Neural cell (in vitro differentiated cells): ENCODE measurements at regions not wholly inside any gene's neighbourhood (a gene's known extent, or its start where the extent isn't known, plus 50 kb on each side); places are given as distances from the start of the nearest gene placed in this dataset.

Experiments
- H2AFZ ChIP-seq: fragments of 200-600, 300-800 bp; sonication (generic), shearing (Covaris generic); 2 replicates; pipeline ENCODE4 v1.6.0; 2014; ENCODE audit warnings: low read depth, mild to moderate bottlenecking, antibody characterized with exemption, low read length, moderate library complexity
- H3F3A ChIP-seq: fragments of 200-600 bp; shearing (Covaris generic); 2 replicates; pipeline ENCODE4 v1.6.1; 2016; ENCODE audit warnings: mild to moderate bottlenecking, moderate library complexity, mixed read lengths, antibody characterized with exemption, low read length; ENCODE audit not compliant: insufficient read depth, poor library complexity, severe bottlenecking
- H3K27ac ChIP-seq: fragments of 200-600, 300-800 bp; sonication (generic), shearing (Covaris generic); 2 replicates; pipeline ENCODE4 v1.5.1; 2014; ENCODE audit warnings: mild to moderate bottlenecking, low read length, moderate library complexity
- H3K27me3 ChIP-seq: fragments of 300-800, 200-600 bp; sonication (generic), shearing (Covaris generic); 2 replicates; pipeline ENCODE4 v1.6.0; 2014; ENCODE audit warnings: mild to moderate bottlenecking, low read depth, low read length, moderate library complexity; ENCODE audit not compliant: insufficient read depth
- H3K36me3 ChIP-seq: fragments of 300-800, 200-600 bp; sonication (generic), shearing (Covaris generic); 2 replicates; pipeline ENCODE4 v1.5.1; 2014; ENCODE audit warnings: mild to moderate bottlenecking, antibody characterized with exemption, low read length, moderate library complexity; ENCODE audit not compliant: insufficient read depth
- H3K4me2 ChIP-seq: fragments of 300-800, 200-600 bp; sonication (generic), shearing (Covaris generic); 2 replicates; pipeline ENCODE4 v1.6.0; 2014; ENCODE audit warnings: mild to moderate bottlenecking, low read length
- H3K4me3 ChIP-seq: fragments of 300-800, 200-600 bp; sonication (generic), shearing (Covaris generic); 2 replicates; pipeline ENCODE4 v1.5.1; 2014; ENCODE audit warnings: mild to moderate bottlenecking, low read length, moderate library complexity
- H3K79me2 ChIP-seq: fragments of 200-600 bp; shearing (Covaris generic); replicated peaks from 2 replicates; pipeline ENCODE4 v1.6.0; 2014; ENCODE audit warnings: mild to moderate bottlenecking, low read length, moderate library complexity; ENCODE audit not compliant: insufficient read depth
- H3K9ac ChIP-seq: fragments of 300-800, 200-600 bp; sonication (generic), shearing (Covaris generic); 2 replicates; pipeline ENCODE4 v1.6.1; 2016; ENCODE audit warnings: mild to moderate bottlenecking, low read length, mixed read lengths
- H3K9me2 ChIP-seq: fragments of 200-600 bp; shearing (Covaris generic); 2 replicates; pipeline ENCODE4 v1.6.1; 2016; ENCODE audit warnings: mild to moderate bottlenecking, low read length, mixed read lengths; ENCODE audit not compliant: insufficient read depth
- H3K9me3 ChIP-seq: fragments of 200-600, 300-800 bp; sonication (generic), shearing (Covaris generic); 2 replicates; pipeline ENCODE4 v1.6.1; 2016; ENCODE audit warnings: mild to moderate bottlenecking, mixed run types, low read length, moderate library complexity, mixed read lengths
- H4K20me1 ChIP-seq: fragments of 200-600 bp; shearing (Covaris generic); 2 replicates; pipeline ENCODE4 v1.6.1; 2016; ENCODE audit warnings: mild to moderate bottlenecking, mixed run types; ENCODE audit not compliant: insufficient read depth
- EP300 ChIP-seq: fragments of 450-650 bp; conservative IDR thresholded peaks from 2 replicates; pipeline ENCODE4 v1.6.1; 2014; ENCODE audit warnings: antibody characterized with exemption, mild to moderate bottlenecking, moderate library complexity; ENCODE audit not compliant: poor library complexity, severe bottlenecking
- EZH2 ChIP-seq: fragments of 200-600, 300-800 bp; shearing (Covaris generic), sonication (generic); IDR thresholded peaks from 2 replicates; pipeline ENCODE4 v1.6.1; 2014; ENCODE audit warnings: antibody characterized with exemption, low read length, borderline replicate concordance, mild to moderate bottlenecking; ENCODE audit not compliant: insufficient read depth, poor library complexity, severe bottlenecking
- MXI1 ChIP-seq: fragments of 450-650 bp; conservative IDR thresholded peaks from 2 replicates; pipeline ENCODE4 v1.6.1; 2014; ENCODE audit warnings: antibody characterized with exemption, mild to moderate bottlenecking; ENCODE audit not compliant: poor library complexity, severe bottlenecking
- POLR2AphosphoS5 ChIP-seq: IDR thresholded peaks from 2 replicates; pipeline ENCODE4 v1.6.1; 2012
- RAD21 ChIP-seq: fragments of 450-650 bp; conservative IDR thresholded peaks from 2 replicates; pipeline ENCODE4 v1.6.1; 2014; ENCODE audit warnings: antibody characterized with exemption, mild to moderate bottlenecking, moderate library complexity
- REST ChIP-seq: IDR thresholded peaks from 2 replicates; pipeline ENCODE4 v1.6.1; 2012; ENCODE audit warnings: borderline replicate concordance
- SMC3 ChIP-seq: fragments of 450-650 bp; conservative IDR thresholded peaks from 2 replicates; pipeline ENCODE4 v1.6.1; 2014; ENCODE audit warnings: antibody characterized with exemption, mild to moderate bottlenecking, moderate library complexity; ENCODE audit not compliant: poor library complexity
- TAF1 ChIP-seq: IDR thresholded peaks from 2 replicates; pipeline ENCODE4 v1.6.1; 2012; ENCODE audit warnings: low read depth
- TF ChIP-seq, protein P1 (sequence below): fragments of 450-650 bp; IDR thresholded peaks from 2 replicates; pipeline ENCODE4 v1.5.1; 2014; ENCODE audit warnings: antibody characterized with exemption, mild to moderate bottlenecking, moderate library complexity; ENCODE audit not compliant: poor library complexity, severe bottlenecking

- H3K27ac ChIP-seq, result no peak overlapping the region
- no peaks in the 10 kb centered on the region for H3K79me2 ChIP-seq
- no peaks in the 10 kb centered on the region for H3F3A ChIP-seq
- H3K9me3 ChIP-seq, result no peaks in the 10 kb centered on the region
- no peak overlapping the region for H3K9ac ChIP-seq
- H3K4me2 ChIP-seq, result no peak overlapping the region
- no peaks in the 10 kb centered on the region for H3K9me2 ChIP-seq
- no peak overlapping the region for H2AFZ ChIP-seq
- no peaks in the 10 kb centered on the region for H3K36me3 ChIP-seq
- H4K20me1 ChIP-seq, result no peaks in the 10 kb centered on the region
- H3K27me3 ChIP-seq, result no peaks in the 10 kb centered on the region
- TF ChIP-seq TAF1 (no peak), RAD21 (no peak), SMC3 (no peak), POLR2AphosphoS5 (no peak)
- H3K4me3 ChIP-seq, result no peak overlapping the region
These were observed 330.7 kb upstream of the SLC24A2 start for GRCh38 chr9:20119566-20119965.

DNA sequence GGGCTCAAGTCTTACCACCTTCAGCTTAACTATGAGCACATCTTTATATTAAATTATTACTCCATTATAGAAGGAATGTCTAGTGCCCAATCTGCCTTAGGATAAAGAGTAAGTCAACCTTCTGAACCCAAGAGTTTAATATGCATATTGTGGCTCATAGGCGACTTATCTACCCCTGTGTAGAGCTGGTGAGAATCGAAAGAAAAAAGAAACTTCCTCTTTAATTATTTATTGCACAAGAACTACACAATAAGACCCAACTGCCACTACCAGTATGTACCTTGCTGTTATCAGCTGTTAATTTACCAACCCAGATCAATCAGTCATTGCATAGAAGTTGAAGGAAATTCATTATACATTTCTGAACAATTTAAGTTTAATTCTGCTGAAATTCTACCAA is 329.1 kb upstream of the SLC24A2 start:
- no peaks in the 10 kb centered on the region for H3K9me3 ChIP-seq
- no peak overlapping the region for H3K4me3 ChIP-seq
- H2AFZ ChIP-seq, result no peak overlapping the region
- no peaks in the 10 kb centered on the region for H4K20me1 ChIP-seq
- no peak overlapping the region for H3K9ac ChIP-seq
- H3F3A ChIP-seq, result no peaks in the 10 kb centered on the region
- H3K79me2 ChIP-seq, result no peaks in the 10 kb centered on the region
- H3K27me3 ChIP-seq, result no peaks in the 10 kb centered on the region
- no peaks in the 10 kb centered on the region for H3K36me3 ChIP-seq
- no peak overlapping the region for H3K27ac ChIP-seq
- H3K4me2 ChIP-seq, result no peak overlapping the region
- no peaks in the 10 kb centered on the region for H3K9me2 ChIP-seq
- TF ChIP-seq EZH2 (no peak), MXI1 (no peak), RAD21 (no peak), SMC3 (no peak), TAF1 (no peak), POLR2AphosphoS5 (no peak), EP300 (no peak), REST (no peak)
- TF ChIP-seq, protein P1, sequence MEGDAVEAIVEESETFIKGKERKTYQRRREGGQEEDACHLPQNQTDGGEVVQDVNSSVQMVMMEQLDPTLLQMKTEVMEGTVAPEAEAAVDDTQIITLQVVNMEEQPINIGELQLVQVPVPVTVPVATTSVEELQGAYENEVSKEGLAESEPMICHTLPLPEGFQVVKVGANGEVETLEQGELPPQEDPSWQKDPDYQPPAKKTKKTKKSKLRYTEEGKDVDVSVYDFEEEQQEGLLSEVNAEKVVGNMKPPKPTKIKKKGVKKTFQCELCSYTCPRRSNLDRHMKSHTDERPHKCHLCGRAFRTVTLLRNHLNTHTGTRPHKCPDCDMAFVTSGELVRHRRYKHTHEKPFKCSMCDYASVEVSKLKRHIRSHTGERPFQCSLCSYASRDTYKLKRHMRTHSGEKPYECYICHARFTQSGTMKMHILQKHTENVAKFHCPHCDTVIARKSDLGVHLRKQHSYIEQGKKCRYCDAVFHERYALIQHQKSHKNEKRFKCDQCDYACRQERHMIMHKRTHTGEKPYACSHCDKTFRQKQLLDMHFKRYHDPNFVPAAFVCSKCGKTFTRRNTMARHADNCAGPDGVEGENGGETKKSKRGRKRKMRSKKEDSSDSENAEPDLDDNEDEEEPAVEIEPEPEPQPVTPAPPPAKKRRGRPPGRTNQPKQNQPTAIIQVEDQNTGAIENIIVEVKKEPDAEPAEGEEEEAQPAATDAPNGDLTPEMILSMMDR, result no peak

DNA sequence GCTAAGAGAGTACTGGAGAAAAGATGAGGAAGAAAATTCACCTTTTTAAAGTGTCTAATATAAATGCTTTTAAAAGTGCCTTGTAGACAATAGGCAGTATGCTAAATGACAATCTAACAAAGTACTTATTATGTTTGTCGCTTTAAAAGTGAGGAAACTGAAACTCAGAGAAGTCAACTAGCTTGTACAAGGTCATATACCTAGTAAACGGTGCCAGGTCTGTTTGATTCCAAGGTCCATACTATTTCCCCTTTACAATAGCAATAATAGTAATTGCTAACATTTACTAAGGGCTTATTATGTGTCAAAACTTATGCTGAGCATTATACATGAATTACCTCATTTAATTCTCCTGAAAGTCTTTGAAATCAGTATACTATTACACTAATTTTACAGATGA is 328.6 kb upstream of the SLC24A2 start:
- H4K20me1 ChIP-seq, result no peaks in the 10 kb centered on the region
- H3K27ac ChIP-seq, result no peak overlapping the region
- H3K79me2 ChIP-seq, result no peaks in the 10 kb centered on the region
- no peak overlapping the region for H2AFZ ChIP-seq
- H3K36me3 ChIP-seq, result no peaks in the 10 kb centered on the region
- no peak overlapping the region for H3K4me2 ChIP-seq
- no peaks in the 10 kb centered on the region for H3K9me3 ChIP-seq
- H3K9me2 ChIP-seq, result no peaks in the 10 kb centered on the region
- H3K27me3 ChIP-seq, result no peaks in the 10 kb centered on the region
- TF ChIP-seq, protein P1, result no peak
- TF ChIP-seq MXI1, result no peak
- TF ChIP-seq EP300, result no peak
- TF ChIP-seq REST, result no peak
- TF ChIP-seq POLR2AphosphoS5, result no peak
- no peak for TF ChIP-seq SMC3
- no peak for TF ChIP-seq EZH2
- no peak for TF ChIP-seq RAD21
- no peak for TF ChIP-seq TAF1
- H3F3A ChIP-seq, result no peaks in the 10 kb centered on the region
- no peak overlapping the region for H3K4me3 ChIP-seq
- H3K9ac ChIP-seq, result no peak overlapping the region
